Kidney capillary endothelial cell (primary cell): ENCODE measurements at regions not wholly inside any gene's neighbourhood (a gene's known extent, or its start where the extent isn't known, plus 50 kb on each side); places are given as distances from the start of the nearest gene placed in this dataset.
"Not testable (repeated sequence)": the region's sequence is repeated elsewhere in the genome, so short reads cannot be mapped to it uniquely, and the experiment has no call there.

Experiments
- DNase-seq: peaks from one replicate; pipeline ENCODE4 v3.0.0-alpha.2; 2018; ENCODE audit warnings: low spot score

GRCh38 chr5:3484836-3485235 lies 110.8 kb upstream of the IRX1 start:
- DNase-seq = no peak

- DNase-seq = no peak
These were observed 114.5 kb upstream of the IRX1 start for GRCh38 chr5:3481175-3481574.

- DNase-seq = no peak
These were observed 120.0 kb upstream of the IRX1 start for GRCh38 chr5:3475674-3476073.

DNA sequence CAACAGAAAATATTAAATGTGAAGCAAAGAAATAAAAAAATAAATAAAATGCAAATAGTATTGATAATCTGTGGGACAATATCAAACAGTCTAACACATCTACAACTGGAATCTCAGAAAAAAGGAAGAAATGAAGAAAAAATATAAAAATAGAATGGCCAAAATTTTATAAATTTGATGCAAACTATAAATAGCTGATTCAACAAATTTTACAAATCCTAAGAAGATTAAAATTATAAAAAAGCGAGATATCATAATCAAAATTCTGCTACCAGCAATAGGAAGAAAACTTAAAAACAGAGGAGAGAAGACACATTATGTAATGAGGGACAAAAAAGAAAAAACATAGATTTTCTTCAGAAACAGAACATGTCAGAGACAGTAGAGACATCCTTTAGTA lies 129.2 kb upstream of the IRX1 start:
- no peak for DNase-seq

- DNase-seq = no peak
These were observed 135.2 kb upstream of the IRX1 start for GRCh38 chr5:3460416-3460815.

GRCh38 chr5:3456121-3456681 lies 139.4 kb upstream of the IRX1 start:
- no peak for DNase-seq

- not testable (repeated sequence) for DNase-seq
These were observed 141.6 kb upstream of the IRX1 start for GRCh38 chr5:3454028-3454427.

- DNase-seq = no peak
These were observed 143.0 kb upstream of the IRX1 start for GRCh38 chr5:3452622-3453021.

DNA sequence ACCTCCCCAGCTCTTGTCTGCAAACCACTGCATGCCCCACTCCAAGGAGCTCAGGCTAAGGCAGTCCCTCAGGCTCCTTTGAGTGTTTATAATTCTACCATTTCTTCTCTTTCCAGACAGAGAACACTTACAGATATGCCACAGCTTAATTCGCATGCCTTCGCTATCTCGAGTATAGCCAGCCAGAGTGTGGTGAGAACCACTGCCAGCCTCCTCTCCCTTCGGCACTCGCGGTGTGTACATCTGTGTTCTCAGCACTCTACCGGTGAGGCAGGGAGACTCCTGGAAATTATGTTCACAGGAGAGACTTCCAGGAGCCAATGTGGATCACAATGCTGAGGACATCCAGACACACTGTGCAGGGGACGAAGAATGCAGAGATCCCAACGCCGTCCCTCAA lies 143.7 kb upstream of the IRX1 start:
- DNase-seq = no peak

DNA sequence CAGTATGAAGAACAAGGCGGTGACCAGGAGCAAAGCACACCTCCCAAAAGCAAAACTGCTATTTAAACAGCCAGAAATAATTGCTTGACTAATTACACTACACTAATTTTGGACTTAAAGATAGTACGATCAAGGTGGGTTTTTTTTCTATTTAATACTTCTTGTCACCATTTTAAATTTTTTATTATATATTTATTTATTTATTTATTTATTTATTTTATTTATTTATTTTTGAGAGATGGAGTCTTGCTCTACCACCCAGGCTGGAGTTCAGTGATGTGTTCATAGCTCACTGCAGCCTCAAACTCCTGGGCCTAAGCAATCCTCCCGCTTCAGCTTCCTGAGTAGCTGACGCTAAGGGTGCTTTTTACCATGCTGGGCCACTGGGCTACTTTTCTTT lies 146.2 kb upstream of the IRX1 start:
- no peak for DNase-seq

DNA sequence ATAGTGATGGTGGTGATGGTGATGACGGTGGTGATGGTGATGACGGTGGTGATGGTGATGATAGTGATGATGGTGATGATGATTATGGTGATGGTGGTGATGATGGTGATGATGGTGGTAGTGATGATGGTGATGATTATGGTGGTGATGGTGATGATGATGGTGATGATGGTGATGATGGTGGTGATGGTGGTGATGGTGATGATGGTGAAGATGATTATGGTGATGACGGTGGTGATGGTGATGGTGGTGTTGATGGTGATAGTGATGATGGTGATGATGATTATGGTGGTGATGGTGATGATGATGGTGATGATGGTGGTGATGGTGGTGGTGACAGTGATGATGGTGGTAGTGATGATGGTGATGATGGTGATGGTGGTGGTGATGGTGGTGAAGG lies 149.2 kb upstream of the IRX1 start:
- no peak for DNase-seq

DNA sequence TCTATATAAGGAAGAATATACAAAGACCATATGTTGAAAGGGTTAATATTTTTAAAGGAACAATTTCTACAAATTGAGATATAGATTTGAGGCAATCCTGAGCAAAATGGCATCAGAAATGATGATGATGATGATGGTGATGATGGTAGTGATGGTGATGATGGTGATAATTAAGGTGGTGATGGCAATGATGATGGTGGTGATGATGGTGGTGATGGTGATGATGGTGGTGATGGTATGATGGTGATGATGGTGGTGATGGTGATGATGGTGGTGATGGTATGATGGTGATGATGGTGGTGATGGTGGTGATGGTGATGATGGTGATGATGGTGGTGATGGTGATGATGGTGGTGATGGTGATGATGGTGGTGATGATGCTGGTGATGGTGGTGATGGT lies 150.1 kb upstream of the IRX1 start:
- not testable (repeated sequence) for DNase-seq

DNA sequence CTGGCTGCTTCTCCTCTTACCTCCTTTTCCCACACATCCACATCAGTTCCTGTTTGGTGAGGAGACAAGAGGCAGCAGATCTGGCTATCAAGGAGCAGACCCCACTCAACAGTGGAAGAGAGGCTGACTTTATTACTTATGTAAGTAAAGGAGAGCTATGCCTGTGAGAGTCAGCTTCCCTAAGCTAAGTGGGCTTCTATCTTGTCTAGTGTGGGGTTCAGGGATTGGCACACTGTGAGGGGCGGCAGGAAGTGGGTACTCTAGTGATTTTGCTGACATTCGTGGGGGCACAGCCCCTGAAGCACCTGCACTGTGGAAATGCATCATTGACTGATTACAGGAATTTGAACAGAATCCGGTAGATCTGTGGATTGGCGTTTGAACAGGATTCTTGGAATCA lies 163.5 kb upstream of the IRX1 start:
- DNase-seq = no peak

DNA sequence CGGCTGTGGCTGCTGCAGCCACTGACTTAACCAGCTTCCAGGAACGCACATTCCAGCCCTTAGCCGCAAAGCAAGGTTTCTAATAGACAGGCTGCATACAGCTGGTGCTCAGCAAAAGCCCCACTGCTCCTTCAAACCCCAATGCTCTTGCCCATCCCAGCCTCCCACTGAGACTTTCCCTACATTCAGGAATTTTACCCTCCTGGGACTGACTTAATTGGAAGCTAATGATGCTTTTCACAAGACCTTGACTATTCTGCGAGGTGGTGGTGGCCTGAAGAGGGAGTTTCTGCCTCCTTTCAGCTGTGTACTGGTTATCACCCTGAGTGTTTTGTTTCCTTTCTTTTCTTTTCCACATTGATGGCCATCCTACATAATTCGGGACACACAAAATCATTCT lies 164.9 kb upstream of the IRX1 start:
- DNase-seq = no peak

- no peak for DNase-seq
These were observed 165.7 kb upstream of the IRX1 start for GRCh38 chr5:3429962-3430361.

DNA sequence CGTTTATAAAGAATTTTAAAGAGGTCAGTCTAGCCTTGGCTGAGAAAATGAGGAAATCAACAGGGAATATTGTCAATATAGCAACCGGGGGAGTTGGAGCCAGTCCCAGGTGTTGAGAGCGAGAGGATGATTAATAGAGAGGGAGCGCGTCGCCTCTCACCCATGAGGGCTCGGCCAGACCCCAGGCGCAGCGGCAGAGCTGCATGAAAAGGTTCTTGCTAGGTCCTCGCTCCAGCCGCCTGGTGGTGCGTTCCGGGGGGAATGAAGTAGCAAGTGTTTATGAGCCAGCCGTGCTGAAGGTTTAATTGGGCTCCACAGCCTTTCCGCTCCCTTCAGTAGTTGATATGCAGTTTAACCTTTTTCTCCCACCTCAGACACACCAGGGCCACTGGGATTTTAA lies 167.3 kb upstream of the IRX1 start:
- DNase-seq = no peak

GRCh38 chr5:3424946-3425345 lies 170.7 kb upstream of the IRX1 start:
- no peak for DNase-seq

DNA sequence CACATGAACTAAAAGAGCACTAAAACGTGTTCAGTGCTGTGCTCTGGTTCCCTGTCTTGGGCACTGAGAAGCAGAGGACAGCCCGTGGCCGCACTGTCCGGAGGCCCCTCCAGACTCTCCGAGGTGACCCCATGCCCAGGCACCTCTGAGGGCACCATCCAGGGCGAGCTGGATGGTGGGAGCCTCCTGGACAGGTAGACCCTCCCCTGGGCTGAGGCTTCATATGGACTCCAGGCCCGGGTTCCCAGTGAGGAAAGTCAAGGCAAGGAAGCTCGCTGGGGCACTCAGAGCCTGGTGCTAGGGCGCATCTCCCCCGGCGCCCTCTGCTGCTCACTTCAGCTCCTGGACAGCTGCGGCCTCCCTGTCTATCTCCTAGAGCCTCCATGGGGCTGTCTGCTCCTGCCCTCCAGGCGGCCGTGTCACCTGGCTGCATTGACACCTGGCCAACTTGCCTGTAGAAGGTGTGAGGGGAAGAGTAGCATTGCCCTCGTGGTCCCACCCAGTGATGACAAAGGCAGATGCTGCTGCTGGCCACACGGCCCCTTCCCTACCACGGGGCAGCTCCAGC lies 178.2 kb upstream of the IRX1 start:
- DNase-seq = no peak

DNA sequence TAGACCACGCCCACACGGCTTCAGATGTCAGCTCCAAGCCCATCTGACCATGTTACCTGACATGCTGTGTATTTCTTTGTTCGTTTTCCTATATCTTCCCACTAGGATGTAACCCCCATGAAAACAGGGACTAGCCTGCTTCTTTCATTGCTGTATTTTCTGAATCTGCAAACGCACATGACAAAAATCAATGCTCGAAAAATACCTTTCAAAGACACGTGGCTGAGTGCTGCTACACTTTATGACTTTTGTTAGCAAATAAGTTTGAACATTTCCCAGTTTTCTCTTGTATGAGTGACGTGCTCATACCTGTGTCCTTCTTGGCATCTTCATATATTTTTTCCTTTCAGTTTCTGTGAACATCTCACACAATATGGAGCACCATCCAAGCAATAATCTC lies 181.3 kb upstream of the IRX1 start:
- no peak for DNase-seq

- DNase-seq = no peak
These were observed 183.5 kb upstream of the IRX1 start for GRCh38 chr5:3412146-3412545.

DNA sequence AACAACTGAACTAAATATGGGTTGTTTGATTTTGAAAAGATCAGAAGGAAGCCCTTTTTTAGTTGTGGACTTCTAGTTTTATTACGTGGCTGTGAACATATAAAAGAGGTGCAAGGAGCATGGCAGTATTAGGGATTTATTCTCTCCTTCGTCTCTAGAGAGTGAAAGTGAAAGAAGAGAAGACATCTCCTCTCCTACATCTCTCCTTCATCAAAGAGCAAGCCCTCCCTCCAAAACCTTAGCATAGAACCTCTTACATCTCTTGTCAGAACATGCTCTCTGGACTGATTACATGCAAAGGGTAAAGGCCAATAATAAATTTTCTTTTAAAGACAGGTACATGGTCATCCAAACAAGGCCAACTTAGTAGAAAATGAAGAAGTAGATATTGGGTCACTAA lies 184.3 kb upstream of the IRX1 start:
- DNase-seq = no peak

GRCh38 chr5:3401635-3402034 lies 194.0 kb upstream of the IRX1 start:
- no peak for DNase-seq

- DNase-seq = no peak
These were observed 195.0 kb upstream of the IRX1 start for GRCh38 chr5:3400659-3401058.

DNA sequence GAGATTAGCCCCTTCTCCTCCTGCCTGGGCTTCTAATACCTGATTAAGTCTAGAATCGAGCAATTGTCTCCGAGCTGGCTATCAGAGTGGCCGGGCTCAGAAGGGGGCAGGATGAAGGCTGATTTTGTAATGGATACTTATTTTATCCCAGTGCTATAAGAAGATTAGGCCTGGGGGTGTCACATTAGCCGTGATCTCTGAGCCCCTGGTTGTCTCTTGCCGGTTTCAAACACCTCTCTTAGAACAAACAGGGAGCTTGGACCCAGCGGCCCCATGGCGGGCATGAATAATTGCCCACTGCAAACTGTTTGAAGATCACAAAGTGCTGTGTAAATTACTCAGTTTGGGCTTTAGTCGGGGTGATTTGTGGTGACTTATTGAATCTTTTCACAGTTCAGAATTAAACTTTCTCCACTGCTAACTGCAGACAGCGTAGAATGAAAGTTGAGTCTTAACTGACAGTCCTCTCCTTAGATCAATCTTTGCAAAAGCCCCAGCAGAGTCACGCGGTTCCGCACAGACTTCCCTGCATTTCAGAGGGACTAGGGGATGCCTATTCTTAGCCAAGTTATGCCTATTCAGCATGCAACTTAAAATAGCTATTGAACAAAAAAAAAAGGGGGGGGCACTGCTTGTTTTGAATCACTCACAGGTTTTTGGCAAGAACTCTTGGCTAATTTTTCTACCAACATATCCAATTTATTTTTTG lies 200.6 kb upstream of the IRX1 start:
- no peak for DNase-seq
